Mesenchymal stem cell (in vitro differentiated cells and primary cell): ENCODE measurements at regions not wholly inside any gene's neighbourhood (a gene's known extent, or its start where the extent isn't known, plus 50 kb on each side); places are given as distances from the start of the nearest gene placed in this dataset.

ENCODE experiments used
- DNase-seq: peaks from one replicate; pipeline ENCODE4 v3.0.0-alpha.2; 2013
- H2AFZ ChIP-seq: one replicate; pipeline ENCODE4 v1.6.1; 2013; ENCODE audit warnings: low read depth, mild to moderate bottlenecking, control low read depth, inconsistent platforms, low read length, moderate library complexity
- H2AK5ac ChIP-seq: 2 replicates; pipeline ENCODE4 v1.6.1; 2013; ENCODE audit warnings: low read length, moderate library complexity, mild to moderate bottlenecking, inconsistent platforms; ENCODE audit not compliant: severe bottlenecking
- H2BK120ac ChIP-seq: one replicate; pipeline ENCODE4 v1.6.1; 2013; ENCODE audit warnings: low read depth, mild to moderate bottlenecking, inconsistent platforms, low read length, moderate library complexity
- H2BK12ac ChIP-seq, 2 experiments: one replicate each; pipeline ENCODE4 v1.6.1; 2013; ENCODE audit warnings: inconsistent platforms in 2 of 2, low read length in 2 of 2, mild to moderate bottlenecking in 2 of 2, moderate library complexity in 2 of 2, control low read depth in 1 of 2
- H2BK15ac ChIP-seq: one replicate; pipeline ENCODE4 v1.6.1; 2013; ENCODE audit warnings: mild to moderate bottlenecking, low read depth, inconsistent platforms; ENCODE audit not compliant: poor library complexity, severe bottlenecking
- H2BK5ac ChIP-seq: 2 replicates; pipeline ENCODE4 v1.6.1; 2013; ENCODE audit warnings: low read depth, mild to moderate bottlenecking, low read length, control low read depth, inconsistent platforms; ENCODE audit not compliant: poor library complexity, severe bottlenecking
- H3K14ac ChIP-seq, 2 experiments: one replicate each; pipeline ENCODE4 v1.6.1; 2013; ENCODE audit warnings: inconsistent platforms in 2 of 2, low read length in 2 of 2, control low read depth in 1 of 2, mild to moderate bottlenecking in 1 of 2, moderate library complexity in 1 of 2
- H3K18ac ChIP-seq, 2 experiments: one replicate each; pipeline ENCODE4 v1.6.1; 2013; ENCODE audit warnings: inconsistent platforms in 2 of 2, low read length in 2 of 2, control low read depth in 1 of 2, low read depth in 1 of 2, mild to moderate bottlenecking in 1 of 2
- H3K23ac ChIP-seq, 2 experiments: one replicate each; pipeline ENCODE4 v1.6.1; 2013; ENCODE audit warnings: inconsistent platforms in 2 of 2, low read length in 2 of 2, mild to moderate bottlenecking in 2 of 2, moderate library complexity in 2 of 2, control low read depth in 1 of 2
- H3K27ac ChIP-seq: 2 replicates; pipeline ENCODE4 v1.5.1; 2013; ENCODE audit warnings: mild to moderate bottlenecking, moderate library complexity, low read length, control low read depth, inconsistent platforms; ENCODE audit not compliant: poor library complexity, severe bottlenecking
- H3K27me3 ChIP-seq, 2 experiments: 2 replicates each; pipeline versions ENCODE4 v1.6.1 to v1.7.0; 2013; ENCODE audit warnings: low read length in 2 of 2, mild to moderate bottlenecking in 2 of 2, moderate library complexity in 2 of 2, control low read depth in 1 of 2, inconsistent platforms in 1 of 2; ENCODE audit not compliant: control insufficient read depth in 1 of 2, insufficient read depth in 1 of 2
- H3K36me3 ChIP-seq, 2 experiments: 2 replicates each; pipeline versions ENCODE4 v1.6.1 to v1.7.0; 2013; ENCODE audit warnings: low read length in 2 of 2, control low read depth in 1 of 2, inconsistent platforms in 1 of 2, low read depth in 1 of 2, mild to moderate bottlenecking in 1 of 2; ENCODE audit not compliant: insufficient read depth in 2 of 2, control insufficient read depth in 1 of 2
- H3K4ac ChIP-seq, 2 experiments: one replicate each; pipeline ENCODE4 v1.6.1; 2013; ENCODE audit warnings: inconsistent platforms in 2 of 2, low read length in 2 of 2, mild to moderate bottlenecking in 2 of 2, moderate library complexity in 2 of 2, control low read depth in 1 of 2, low read depth in 1 of 2
- H3K4me1 ChIP-seq: 2 replicates; pipeline ENCODE4 v1.6.1; 2013; ENCODE audit warnings: low read depth, low read length, control low read depth; ENCODE audit not compliant: control insufficient read depth, insufficient read depth
- H3K4me2 ChIP-seq: 2 replicates; pipeline ENCODE4 v1.6.1; 2013; ENCODE audit warnings: low read length, mild to moderate bottlenecking, inconsistent platforms; ENCODE audit not compliant: poor library complexity, severe bottlenecking
- H3K4me3 ChIP-seq, 2 experiments: 2 replicates each; pipeline versions ENCODE4 v1.5.1 to v1.7.0; 2013; ENCODE audit warnings: low read length in 2 of 2, mild to moderate bottlenecking in 2 of 2, control low read depth in 1 of 2, low read depth in 1 of 2; ENCODE audit not compliant: insufficient read depth in 1 of 2
- H3K79me1 ChIP-seq: replicated peaks from 2 replicates; pipeline ENCODE4 v1.6.1; 2013; ENCODE audit warnings: mild to moderate bottlenecking, control low read depth, low read length, inconsistent platforms; ENCODE audit not compliant: poor library complexity, severe bottlenecking
- H3K9ac ChIP-seq: 2 replicates; pipeline ENCODE4 v1.7.0; 2013; ENCODE audit warnings: mild to moderate bottlenecking, low read length, moderate library complexity
- H3K9me3 ChIP-seq: 2 replicates; pipeline ENCODE4 v1.7.0; 2013; ENCODE audit warnings: mild to moderate bottlenecking, low read length; ENCODE audit not compliant: control insufficient read depth
- H4K8ac ChIP-seq: one replicate; pipeline ENCODE4 v1.6.1; 2013; ENCODE audit warnings: inconsistent platforms, mild to moderate bottlenecking, low read length, moderate library complexity
- H4K91ac ChIP-seq: one replicate; pipeline ENCODE4 v1.6.1; 2013; ENCODE audit warnings: mild to moderate bottlenecking, low read length, inconsistent platforms
- WGBS: methylation state at CpG from one replicate; pipeline ENCODE4 v1.1.7; 2013; ENCODE audit warnings: mixed read lengths; 5-methylcytosine and 5-hydroxymethylcytosine counted together

GRCh38 chr13:65265988-65266387 lies 1964.1 kb downstream of the PCDH9 start:
- Histone ChIP-seq H3K79me1 (no peaks in the 10 kb centered on the region), H3K4me1 (no peaks in the 10 kb centered on the region), H3K36me3 (no peaks in the 10 kb centered on the region), H2BK5ac (no peak overlapping the region), H2AK5ac (no peak overlapping the region), H3K9me3 (no peaks in the 10 kb centered on the region), H2BK15ac (no peak overlapping the region), H3K4me2 (no peak overlapping the region), H2AFZ (no peak overlapping the region), H4K8ac (no peak overlapping the region), H3K27ac (no peak overlapping the region), H4K91ac (no peak overlapping the region), H3K23ac (no peak overlapping the region), H3K4me3 (no peak overlapping the region), H2BK120ac (no peak overlapping the region), H3K4ac (no peak overlapping the region), H3K18ac (no peak overlapping the region), H2BK12ac (no peak overlapping the region), H3K27me3 (no peaks in the 10 kb centered on the region), H3K9ac (no peak overlapping the region), H3K14ac (no peak overlapping the region)
- no peak for DNase-seq
- 100% methylated on average over 1 of the region's 1 CpG for WGBS

DNA sequence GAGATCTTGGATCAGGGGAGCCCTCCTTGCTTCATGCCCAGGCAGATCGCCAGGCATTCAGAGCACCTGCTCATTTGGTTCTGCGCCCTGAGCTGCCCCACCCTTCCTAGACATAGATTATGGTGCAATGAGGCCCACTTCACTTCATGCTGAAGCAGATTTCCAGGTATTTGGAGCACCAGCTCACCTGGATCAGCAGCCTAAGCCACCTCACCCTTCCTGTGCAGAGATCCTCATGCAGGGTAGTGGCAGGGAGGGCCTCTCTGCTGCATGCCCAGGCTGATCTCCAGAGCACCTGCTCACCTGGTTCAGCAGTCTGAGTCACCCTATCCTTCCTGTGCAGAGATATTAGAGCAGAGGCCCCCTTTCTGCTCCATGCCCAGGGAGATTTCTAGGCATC lies 1966.1 kb downstream of the PCDH9 start:
- Histone ChIP-seq H3K4me3 (no peak overlapping the region), H2BK15ac (no peak overlapping the region), H3K4me1 (no peaks in the 10 kb centered on the region), H3K27me3 (no peaks in the 10 kb centered on the region), H3K9ac (no peak overlapping the region), H4K8ac (no peak overlapping the region), H3K23ac (no peak overlapping the region), H4K91ac (no peak overlapping the region), H3K27ac (no peak overlapping the region), H3K79me1 (no peaks in the 10 kb centered on the region), H3K36me3 (no peaks in the 10 kb centered on the region), H2AK5ac (no peak overlapping the region), H2BK12ac (no peak overlapping the region), H3K4ac (no peak overlapping the region), H2BK5ac (no peak overlapping the region), H3K18ac (no peak overlapping the region), H2AFZ (no peak overlapping the region), H3K14ac (no peak overlapping the region), H3K4me2 (no peak overlapping the region), H3K9me3 (no peaks in the 10 kb centered on the region), H2BK120ac (no peak overlapping the region)
- WGBS: 94% methylated on average over 2 of the region's 2 CpGs
- DNase-seq: no peak

DNA sequence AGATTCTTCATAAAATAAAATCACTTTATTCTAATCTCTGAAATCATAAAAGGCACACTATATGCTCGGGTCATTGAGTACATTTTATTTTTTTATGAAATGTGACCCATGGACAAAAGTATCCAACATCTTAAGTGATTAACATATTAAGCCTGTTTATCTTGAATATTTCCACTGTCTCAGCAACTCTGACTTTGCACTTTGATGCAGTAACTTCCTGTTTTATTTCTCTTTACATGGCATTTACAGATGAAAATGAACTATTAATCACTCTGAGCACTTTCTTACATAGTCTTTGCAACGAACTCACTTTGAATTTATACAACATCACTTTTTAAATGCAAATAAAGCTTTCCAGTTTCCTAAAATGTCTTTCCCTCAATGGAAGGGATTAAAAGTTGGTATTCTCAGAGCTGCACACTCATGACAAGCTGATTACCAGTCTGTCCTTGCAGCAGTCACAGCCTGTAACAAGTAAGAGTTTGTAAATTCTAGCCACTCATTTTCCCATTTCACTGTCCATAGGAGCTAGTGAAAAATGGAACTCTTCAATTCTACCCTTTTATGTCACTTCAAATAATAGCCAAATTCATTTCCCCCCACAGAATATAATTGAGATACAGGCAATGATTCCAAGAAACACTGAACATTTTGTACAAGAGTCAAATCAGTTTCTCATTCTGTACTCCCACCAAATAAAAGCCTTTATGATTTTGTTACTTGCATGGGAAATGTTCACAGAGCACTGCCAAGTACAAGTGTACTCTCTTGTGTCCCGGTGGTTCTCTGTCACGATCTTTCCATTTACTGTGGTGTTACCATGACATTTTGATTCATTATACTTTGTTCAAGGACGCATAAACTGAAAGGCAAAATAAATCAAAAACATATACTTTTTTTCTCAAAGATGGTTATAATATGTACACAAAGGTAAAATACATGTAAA lies 1968.9 kb downstream of the PCDH9 start:
- Histone ChIP-seq H2BK15ac (no peak overlapping the region), H2BK120ac (no peak overlapping the region), H3K9ac (peak overlapping the region; percentile 80), H2BK5ac (no peak overlapping the region), H3K14ac (no peak overlapping the region), H3K4me1 (no peaks in the 10 kb centered on the region), H3K36me3 (no peaks in the 10 kb centered on the region), H2AFZ (no peak overlapping the region), H3K4ac (no peak overlapping the region), H3K27me3 (no peaks in the 10 kb centered on the region), H3K9me3 (no peaks in the 10 kb centered on the region), H3K4me2 (no peak overlapping the region), H3K4me3 (peak overlapping the region in 1 of 2 experiments; percentile 70), H3K23ac (no peak overlapping the region), H2AK5ac (no peak overlapping the region), H4K8ac (no peak overlapping the region), H3K18ac (no peak overlapping the region), H3K27ac (no peak overlapping the region), H3K79me1 (no peaks in the 10 kb centered on the region), H4K91ac (no peak overlapping the region), H2BK12ac (no peak overlapping the region)
- DNase-seq: peak; percentile 24
- WGBS: 74% methylated on average over 3 of the region's 5 CpGs

GRCh38 chr13:65240773-65241172 lies 1989.4 kb downstream of the PCDH9 start:
- Histone ChIP-seq H2AFZ (no peak overlapping the region), H3K79me1 (no peaks in the 10 kb centered on the region), H3K4me3 (no peak overlapping the region), H3K4me2 (no peak overlapping the region), H2AK5ac (no peak overlapping the region), H3K27ac (no peak overlapping the region), H3K23ac (no peak overlapping the region), H3K4me1 (no peaks in the 10 kb centered on the region), H3K18ac (no peak overlapping the region), H3K9ac (no peak overlapping the region), H2BK12ac (no peak overlapping the region), H2BK15ac (no peak overlapping the region), H3K9me3 (peaks cover 5% of the 10 kb centered on the region), H2BK120ac (no peak overlapping the region), H3K14ac (no peak overlapping the region), H3K4ac (no peak overlapping the region), H3K27me3 (no peaks in the 10 kb centered on the region), H2BK5ac (no peak overlapping the region), H4K91ac (no peak overlapping the region), H4K8ac (no peak overlapping the region), H3K36me3 (no peaks in the 10 kb centered on the region)
- WGBS: no CpG with 5 or more reads among the region's 1 CpG
- no peak for DNase-seq
